Stomach (tissue), 8 donors: ENCODE measurements at regions not wholly inside any gene's neighbourhood (a gene's known extent, or its start where the extent isn't known, plus 50 kb on each side); places are given as distances from the start of the nearest gene placed in this dataset.

ENCODE experiments used
- DNase-seq, 2 donors: peaks; one replicate each; pipeline versions ENCODE4 v3.0.0 to v3.0.0-alpha.2; 2013 to 2019
- H3K27ac ChIP-seq, 5 donors: fragments of 200-600 bp in 4 of 5; sonication (generic) in 4 of 5; one replicate each; pipeline ENCODE4 v1.5.1; 2013 to 2019; ENCODE audit warnings: mild to moderate bottlenecking in 1 of 5, moderate library complexity in 1 of 5
- H3K27me3 ChIP-seq, 3 donors: fragments of 200-600 bp; sonication (generic); one replicate each; pipeline ENCODE4 v1.5.1; 2017 to 2019; ENCODE audit warnings: mixed run types in 1 of 3
- H3K36me3 ChIP-seq, 4 donors: fragments of 200-600 bp; sonication (generic); 1 replicate in 3 of 4; 2 replicates in 1 of 4; pipeline ENCODE4 v1.5.1; 2016 to 2019
- H3K4me1 ChIP-seq, 4 donors: fragments of 200-600 bp; sonication (generic); one replicate each; pipeline ENCODE4 v1.5.1; 2016 to 2019
- H3K4me3 ChIP-seq, 4 donors: fragments of 200-600 bp; sonication (generic) in 3 of 4; one replicate each; pipeline ENCODE4 v1.5.1; 2016 to 2019; ENCODE audit warnings: mild to moderate bottlenecking in 1 of 4
- H3K9me3 ChIP-seq, 4 donors: fragments of 200-600 bp; sonication (generic); one replicate each; pipeline ENCODE4 v1.5.1; 2016 to 2019
- CTCF ChIP-seq, 7 experiments: fragments of 450-650 bp in 4 of 7; fragments of 200-600 bp in 3 of 7; sonication (generic) in 3 of 7; IDR thresholded peaks; one replicate each; pipeline ENCODE4 v1.5.1; 2016 to 2019; ENCODE audit warnings: antibody characterized with exemption in 7 of 7, control low read depth in 2 of 7, mild to moderate bottlenecking in 1 of 7
- EP300 ChIP-seq: sonication (generic); formaldehyde crosslinking; IDR thresholded peaks from one replicate; pipeline ENCODE4 v1.6.1; 2017; ENCODE audit warnings: antibody characterized with exemption
- POLR2A ChIP-seq, 4 donors: fragments of 450-650 bp; IDR thresholded peaks; one replicate each; pipeline ENCODE4 v1.6.1; 2016; ENCODE audit warnings: antibody characterized with exemption in 4 of 4, control low read depth in 2 of 4, mild to moderate bottlenecking in 1 of 4, moderate library complexity in 1 of 4
- POLR2AphosphoS5 ChIP-seq, 3 donors: sonication (generic); formaldehyde crosslinking; IDR thresholded peaks; one replicate each; pipeline ENCODE4 v1.6.1; 2016; ENCODE audit warnings: antibody characterized with exemption in 3 of 3
- WGBS, 5 donors: extraction: QIAGEN DNeasy Blood & Tissue Kit in 3 of 5; methylation state at CpG; one replicate each; pipeline versions ENCODE4 v1.1.5 to v1.1.7; 2013 to 2018; 5-methylcytosine and 5-hydroxymethylcytosine counted together
- intact Hi-C: fragments of 100-400 bp; cut with DNase I; formaldehyde crosslinking; loops from one replicate; pipeline ENCODE4 v1.15.1; 2023; ENCODE audit warnings: low total_unique reads
- donor health status: healthy with polysubstance abuse.
- donor health status: Bipolar disorder and iron deficiency.
- donor health status: healthy.

- Histone ChIP-seq H3K27ac (no peak overlapping the region), H3K9me3 (peaks cover 0 to 4% (median 0%) of the 10 kb centered on the region in 4 donors), H3K27me3 (no peaks in the 10 kb centered on the region), H3K4me3 (no peak overlapping the region), H3K36me3 (no peaks in the 10 kb centered on the region), H3K4me1 (no peaks in the 10 kb centered on the region)
- DNase-seq = no peak
- TF ChIP-seq POLR2A (IDR thresholded peaks at IDR 0.05) = no peak
- TF ChIP-seq CTCF (IDR thresholded peaks at IDR 0.05) = no peak
- no peak for TF ChIP-seq EP300
- TF ChIP-seq POLR2AphosphoS5 (IDR thresholded peaks at IDR 0.05) = no peak
- intact Hi-C loops = no loop called here
Measured at GRCh38 chr4:64975177-64975576, 565.9 kb upstream of the TECRL start.

- TF ChIP-seq POLR2A (IDR thresholded peaks at IDR 0.05) = no peak
- TF ChIP-seq CTCF (IDR thresholded peaks at IDR 0.05) = no peak
- TF ChIP-seq POLR2AphosphoS5 (IDR thresholded peaks at IDR 0.05) = no peak
- Histone ChIP-seq H3K36me3 (no peaks in the 10 kb centered on the region), H3K27ac (no peak overlapping the region), H3K4me3 (no peak overlapping the region), H3K27me3 (no peaks in the 10 kb centered on the region), H3K9me3 (peaks cover 0 to 11% (median 2%) of the 10 kb centered on the region in 4 donors), H3K4me1 (no peaks in the 10 kb centered on the region)
- WGBS, 5 donors = 56 to 83% (median 73%) methylated on average over 3 of the region's 3 CpGs
- intact Hi-C loops = no loop called here
- no peak for DNase-seq
Measured at GRCh38 chr4:64969081-64969480, 559.8 kb upstream of the TECRL start.

GRCh38 chr4:64967286-64967685 is 558.0 kb upstream of the TECRL start:
- H3K4me1 ChIP-seq = no peaks in the 10 kb centered on the region
- intact Hi-C loops = no loop called here
- H3K4me3 ChIP-seq = no peak overlapping the region
- no peak for DNase-seq
- no peaks in the 10 kb centered on the region for H3K27me3 ChIP-seq
- no peak for TF ChIP-seq CTCF (IDR thresholded peaks at IDR 0.05)
- no peak for TF ChIP-seq POLR2AphosphoS5 (IDR thresholded peaks at IDR 0.05)
- no peak overlapping the region for H3K27ac ChIP-seq
- WGBS, 5 donors = 35 to 53% (median 46%) methylated on average over 2 of the region's 2 CpGs
- peaks cover 0 to 11% (median 2%) of the 10 kb centered on the region in 4 donors for H3K9me3 ChIP-seq
- H3K36me3 ChIP-seq = no peaks in the 10 kb centered on the region

- WGBS, 5 donors = 69 to 77% (median 76%) methylated on average over 4 of the region's 4 CpGs
- Histone ChIP-seq H3K27ac (no peak overlapping the region), H3K4me3 (no peak overlapping the region), H3K4me1 (no peaks in the 10 kb centered on the region), H3K27me3 (no peaks in the 10 kb centered on the region), H3K9me3 (peaks cover 0 to 18% (median 5%) of the 10 kb centered on the region in 4 donors), H3K36me3 (no peaks in the 10 kb centered on the region)
- intact Hi-C loops = no loop called here
- TF ChIP-seq CTCF (IDR thresholded peaks at IDR 0.05) (no peak), EP300 (no peak), POLR2A (IDR thresholded peaks at IDR 0.05) (no peak), POLR2AphosphoS5 (IDR thresholded peaks at IDR 0.05) (no peak)
- no peak for DNase-seq
Measured at GRCh38 chr4:64960516-64960915, 551.3 kb upstream of the TECRL start.
